HFFc6 (cell line): ENCODE measurements at regions not wholly inside any gene's neighbourhood (a gene's known extent, or its start where the extent isn't known, plus 50 kb on each side); places are given as distances from the start of the nearest gene placed in this dataset.

ENCODE experiments used
- DNase-seq: peaks from one replicate; pipeline ENCODE4 v3.0.0-alpha.2; 2018
- H3K27ac Mint-ChIP-seq: 2 replicates; pipeline ENCODE4 v1.8.0; 2020; ENCODE audit warnings: mild to moderate bottlenecking, mixed read lengths
- H3K27me3 Mint-ChIP-seq: 2 replicates; pipeline ENCODE4 v1.8.0; 2021; ENCODE audit warnings: mild to moderate bottlenecking, moderate library complexity, mixed read lengths; ENCODE audit not compliant: insufficient read depth
- H3K36me3 Mint-ChIP-seq: 2 replicates; pipeline ENCODE4 v1.8.0; 2021; ENCODE audit warnings: low read depth, mixed read lengths
- H3K4me1 Mint-ChIP-seq: 2 replicates; pipeline ENCODE4 v1.8.0; 2020; ENCODE audit warnings: low read depth, mixed read lengths
- H3K4me3 Mint-ChIP-seq: 2 replicates; pipeline ENCODE4 v1.8.0; 2020; ENCODE audit warnings: mild to moderate bottlenecking, moderate library complexity, mixed read lengths
- H3K9me3 Mint-ChIP-seq: 2 replicates; pipeline ENCODE4 v1.8.0; 2020; ENCODE audit warnings: mild to moderate bottlenecking, mixed read lengths
- CTCF ChIP-seq: fragments of 200-600 bp; sonication (generic); IDR thresholded peaks from 2 replicates; pipeline ENCODE4 v1.5.0; 2021; ENCODE audit warnings: antibody characterized with exemption, mild to moderate bottlenecking

- H3K36me3 Mint-ChIP-seq: no peaks in the 10 kb centered on the region
- H3K27me3 Mint-ChIP-seq: no peaks in the 10 kb centered on the region; the same call in 1 of the 2 replicates
- DNase-seq: no peak
- H3K9me3 Mint-ChIP-seq: no peaks in the 10 kb centered on the region; the same call in 1 of the 2 replicates
- H3K27ac Mint-ChIP-seq: no peak overlapping the region
- no peaks in the 10 kb centered on the region for H3K4me1 Mint-ChIP-seq
- TF ChIP-seq CTCF: no peak
- no peak overlapping the region for H3K4me3 Mint-ChIP-seq
These were observed 70.0 kb upstream of the FAT3 start for GRCh38 chr11:92154611-92155010.

GRCh38 chr11:92154110-92154509, 70.5 kb upstream of the FAT3 start:
- H3K4me1 Mint-ChIP-seq: no peaks in the 10 kb centered on the region
- H3K4me3 Mint-ChIP-seq: no peak overlapping the region
- no peak overlapping the region for H3K27ac Mint-ChIP-seq
- H3K27me3 Mint-ChIP-seq: no peaks in the 10 kb centered on the region; the same call in 1 of the 2 replicates
- no peaks in the 10 kb centered on the region; the same call in 1 of the 2 replicates for H3K9me3 Mint-ChIP-seq
- H3K36me3 Mint-ChIP-seq: no peaks in the 10 kb centered on the region
- TF ChIP-seq CTCF: no peak
- DNase-seq: no peak

GRCh38 chr11:92153542-92153941, 71.1 kb upstream of the FAT3 start:
- Mint-ChIP-seq H3K4me1 (no peaks in the 10 kb centered on the region), H3K27me3 (no peaks in the 10 kb centered on the region; the same call in 1 of the 2 replicates)

GRCh38 chr11:92152245-92152644, 72.4 kb upstream of the FAT3 start:
- no peaks in the 10 kb centered on the region for H3K36me3 Mint-ChIP-seq

More at GRCh38 chr11:92153542-92153941, 71.1 kb upstream of the FAT3 start:
- Mint-ChIP-seq H3K9me3 (no peaks in the 10 kb centered on the region; the same call in 1 of the 2 replicates), H3K36me3 (no peaks in the 10 kb centered on the region), H3K4me3 (no peak overlapping the region), H3K27ac (no peak overlapping the region)
- no peak for TF ChIP-seq CTCF
- DNase-seq: no peak

GRCh38 chr11:92149996-92150395, 74.6 kb upstream of the FAT3 start:
- no peak for DNase-seq
- Mint-ChIP-seq H3K36me3 (no peaks in the 10 kb centered on the region), H3K4me1 (no peaks in the 10 kb centered on the region), H3K27ac (no peak overlapping the region), H3K4me3 (no peak overlapping the region), H3K9me3 (no peaks in the 10 kb centered on the region; the same call in 1 of the 2 replicates), H3K27me3 (no peaks in the 10 kb centered on the region; the same call in 1 of the 2 replicates)
- no peak; the same call in 1 of the 2 replicates for TF ChIP-seq CTCF

More at GRCh38 chr11:92152245-92152644, 72.4 kb upstream of the FAT3 start:
- H3K27ac Mint-ChIP-seq: no peak overlapping the region
- no peaks in the 10 kb centered on the region; the same call in 1 of the 2 replicates for H3K27me3 Mint-ChIP-seq
- TF ChIP-seq CTCF: peak; percentile 19; the same call in 1 of the 2 replicates
- H3K9me3 Mint-ChIP-seq: no peaks in the 10 kb centered on the region; the same call in 1 of the 2 replicates
- H3K4me3 Mint-ChIP-seq: no peak overlapping the region
- no peak for DNase-seq
- H3K4me1 Mint-ChIP-seq: no peaks in the 10 kb centered on the region

GRCh38 chr11:92141725-92142124, 82.9 kb upstream of the FAT3 start:
- Mint-ChIP-seq H3K4me3 (no peak overlapping the region), H3K9me3 (peaks cover 8% of the 10 kb centered on the region; the same call in 1 of the 2 replicates)

More at GRCh38 chr11:92141725-92142124, 82.9 kb upstream of the FAT3 start:
- no peaks in the 10 kb centered on the region for H3K36me3 Mint-ChIP-seq
- TF ChIP-seq CTCF: no peak
- no peaks in the 10 kb centered on the region for H3K4me1 Mint-ChIP-seq
- H3K27me3 Mint-ChIP-seq: no peaks in the 10 kb centered on the region; the same call in 1 of the 2 replicates
- H3K27ac Mint-ChIP-seq: no peak overlapping the region
- DNase-seq: no peak
